HuH-7.5 (cell line): ENCODE measurements at regions not wholly inside any gene's neighbourhood (a gene's known extent, or its start where the extent isn't known, plus 50 kb on each side); places are given as distances from the start of the nearest gene placed in this dataset.

Source experiments
- DNase-seq: peaks from one replicate; pipeline ENCODE4 v3.0.0; 2011; ENCODE audit warnings: low spot score

- no peak for DNase-seq
Measured at GRCh38 chr12:107349008-107349747, 255.8 kb upstream of the CRY1 start.

GRCh38 chr12:107349839-107350238 lies 256.5 kb upstream of the CRY1 start:
- no peak for DNase-seq

GRCh38 chr12:107351109-107351508 lies 257.8 kb upstream of the CRY1 start:
- DNase-seq: no peak

- DNase-seq: no peak
Measured at GRCh38 chr12:107351713-107352112, 258.4 kb upstream of the CRY1 start.

GRCh38 chr12:107352347-107353081 lies 259.2 kb upstream of the CRY1 start:
- no peak for DNase-seq

- no peak for DNase-seq
Measured at GRCh38 chr12:107353312-107353711, 260.0 kb upstream of the CRY1 start.

- DNase-seq: no peak
Measured at GRCh38 chr12:107355004-107355565, 261.7 kb upstream of the CRY1 start.

GRCh38 chr12:107355612-107356011 lies 262.3 kb upstream of the CRY1 start:
- no peak for DNase-seq

- DNase-seq: no peak
Measured at GRCh38 chr12:107356266-107356936, 263.1 kb upstream of the CRY1 start.

GRCh38 chr12:107356937-107357295 lies 263.6 kb upstream of the CRY1 start:
- no peak for DNase-seq

GRCh38 chr12:107359382-107359781 lies 266.0 kb upstream of the CRY1 start:
- no peak for DNase-seq

- no peak for DNase-seq
Measured at GRCh38 chr12:107360033-107360432, 266.7 kb upstream of the CRY1 start.

- DNase-seq: no peak
Measured at GRCh38 chr12:107360482-107360881, 267.1 kb upstream of the CRY1 start.

GRCh38 chr12:107361970-107362369 lies 268.6 kb upstream of the CRY1 start:
- DNase-seq: no peak

- no peak for DNase-seq
Measured at GRCh38 chr12:107362960-107363359, 269.6 kb upstream of the CRY1 start.

- DNase-seq: no peak
Measured at GRCh38 chr12:107364875-107365518, 271.6 kb upstream of the CRY1 start.

- no peak for DNase-seq
Measured at GRCh38 chr12:107365703-107366102, 272.4 kb upstream of the CRY1 start.

- no peak for DNase-seq
Measured at GRCh38 chr12:107366322-107366721, 273.0 kb upstream of the CRY1 start.

GRCh38 chr12:107368586-107368985 lies 275.2 kb upstream of the CRY1 start:
- DNase-seq: no peak

GRCh38 chr12:107369006-107369405 lies 275.7 kb upstream of the CRY1 start:
- DNase-seq: no peak

GRCh38 chr12:107369679-107370078 lies 276.3 kb upstream of the CRY1 start:
- DNase-seq: no peak

- no peak for DNase-seq
Measured at GRCh38 chr12:107372229-107372658, 278.9 kb upstream of the CRY1 start.
